Activated T-helper 2 cell treated with anti-CD3 and anti-CD28 coated beads, Interferon-gamma antibody, Interleukin-2, Interleukin-4, amounts not matched to agents 10 μg/mL and 5 μg/mL and 100 μg/mL, durations not matched to agents 14 hours and 24 hours and 36 hours (primary cell): ENCODE measurements at regions not wholly inside any gene's neighbourhood (a gene's known extent, or its start where the extent isn't known, plus 50 kb on each side); places are given as distances from the start of the nearest gene placed in this dataset.

Experiments
- DNase-seq: peaks from one replicate; pipeline ENCODE4 v3.0.0; 2021; ENCODE audit warnings: low spot score
- H3K27ac Mint-ChIP-seq: one replicate; pipeline ENCODE4 v1.8.0; 2021; ENCODE audit warnings: mixed read lengths
- H3K27me3 Mint-ChIP-seq: one replicate; pipeline ENCODE4 v1.8.0; 2021; ENCODE audit warnings: low read depth, mixed read lengths
- H3K36me3 Mint-ChIP-seq: one replicate; pipeline ENCODE4 v1.8.0; 2021; ENCODE audit warnings: low read depth, mixed read lengths
- H3K4me1 Mint-ChIP-seq: one replicate; pipeline ENCODE4 v1.8.0; 2021; ENCODE audit warnings: low read depth, mixed read lengths
- H3K4me3 Mint-ChIP-seq: one replicate; pipeline ENCODE4 v1.8.0; 2021; ENCODE audit warnings: low read depth, mild to moderate bottlenecking, moderate library complexity, mixed read lengths
- H3K9me3 Mint-ChIP-seq: one replicate; pipeline ENCODE4 v1.8.0; 2021; ENCODE audit warnings: mixed read lengths
- intact Hi-C: fragments of 100-400 bp; cut with micrococcal nuclease; formaldehyde crosslinking; loops from one replicate; pipeline ENCODE4 v1.15.1; 2023

DNA sequence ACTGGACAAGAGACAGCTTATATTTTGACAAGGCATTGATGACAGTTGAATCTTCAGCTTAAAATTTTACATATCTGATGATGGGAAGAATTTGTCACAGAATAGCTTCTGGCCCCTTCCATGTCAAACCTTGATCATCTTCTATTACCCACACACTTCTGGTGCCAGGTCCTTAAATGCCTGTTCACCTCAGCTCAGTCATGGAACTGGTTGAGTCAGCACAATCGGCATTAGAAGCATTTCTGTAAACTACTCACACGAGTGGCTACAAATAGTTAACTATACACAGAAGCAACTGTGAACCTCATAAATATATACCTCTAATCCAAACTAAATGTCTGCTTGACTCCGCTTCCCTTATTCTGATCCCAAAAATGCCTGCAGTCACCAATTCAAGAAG lies 161.2 kb downstream of the FOXO1 start:
- no peak for DNase-seq
- Mint-ChIP-seq H3K4me3 (no peak overlapping the region), H3K36me3 (no peaks in the 10 kb centered on the region), H3K27ac (no peak overlapping the region), H3K27me3 (no peaks in the 10 kb centered on the region), H3K4me1 (peaks cover 2% of the 10 kb centered on the region), H3K9me3 (no peaks in the 10 kb centered on the region)
- intact Hi-C loops = no loop called here
